Liver (tissue), 8 donors: ENCODE measurements at regions not wholly inside any gene's neighbourhood (a gene's known extent, or its start where the extent isn't known, plus 50 kb on each side); places are given as distances from the start of the nearest gene placed in this dataset.

Experiments used
- DNase-seq: peaks from one replicate; pipeline ENCODE4 v3.0.0-alpha.2; 2017; ENCODE audit warnings: low spot score
- H3K27ac ChIP-seq, 2 donors: one replicate each; pipeline ENCODE4 v1.7.0; 2013; ENCODE audit warnings: inconsistent platforms in 2 of 2, low read length in 2 of 2, control low read depth in 1 of 2, low read depth in 1 of 2, mild to moderate bottlenecking in 1 of 2
- H3K27me3 ChIP-seq, 4 donors: one replicate each; pipeline versions ENCODE4 v1.6.1 to v1.7.0; 2013; ENCODE audit warnings: low read length in 3 of 4, inconsistent platforms in 1 of 4, mild to moderate bottlenecking in 1 of 4, moderate library complexity in 1 of 4; ENCODE audit not compliant: control insufficient read depth in 4 of 4, insufficient read depth in 4 of 4
- H3K36me3 ChIP-seq, 4 donors: one replicate each; pipeline versions ENCODE4 v1.6.1 to v1.7.0; 2013; ENCODE audit warnings: low read length in 3 of 4, mild to moderate bottlenecking in 3 of 4, low read depth in 1 of 4, moderate library complexity in 1 of 4; ENCODE audit not compliant: control insufficient read depth in 4 of 4, insufficient read depth in 3 of 4
- H3K4me1 ChIP-seq, 4 donors: one replicate each; pipeline versions ENCODE4 v1.6.1 to v1.7.0; 2013; ENCODE audit warnings: low read length in 3 of 4, mild to moderate bottlenecking in 3 of 4, moderate library complexity in 1 of 4; ENCODE audit not compliant: control insufficient read depth in 4 of 4, insufficient read depth in 4 of 4
- H3K4me3 ChIP-seq, 3 donors: one replicate each; pipeline versions ENCODE4 v1.6.1 to v1.7.0; 2013; ENCODE audit warnings: low read length in 3 of 3, control low read depth in 1 of 3, low read depth in 1 of 3, mild to moderate bottlenecking in 1 of 3
- H3K9ac ChIP-seq, 2 donors: one replicate each; pipeline ENCODE4 v1.7.0; 2013; ENCODE audit warnings: low read length in 2 of 2, mild to moderate bottlenecking in 2 of 2, moderate library complexity in 2 of 2, control low read depth in 1 of 2, low read depth in 1 of 2
- H3K9me3 ChIP-seq, 4 donors: one replicate each; pipeline versions ENCODE4 v1.6.1 to v1.7.0; 2013; ENCODE audit warnings: low read length in 3 of 4; ENCODE audit not compliant: control insufficient read depth in 4 of 4
- CTCF ChIP-seq: fragments of 150-350 bp; IDR thresholded peaks from 2 replicates; pipeline ENCODE4 v1.5.1; 2017; ENCODE audit warnings: improper control_type of control experiment, low read depth, low read length; ENCODE audit not compliant: missing input control
- EGR1 ChIP-seq, 2 donors: IDR thresholded peaks; 2 replicates each; pipeline ENCODE4 v1.6.1; 2016 to 2018; ENCODE audit warnings: antibody characterized with exemption in 2 of 2, low read depth in 2 of 2
- FOXA1 ChIP-seq: IDR thresholded peaks from 2 replicates; pipeline ENCODE4 v1.6.1; 2016; ENCODE audit warnings: antibody characterized with exemption
- FOXA2 ChIP-seq: IDR thresholded peaks from 2 replicates; pipeline ENCODE4 v1.6.1; 2016; ENCODE audit warnings: antibody characterized with exemption
- GABPA ChIP-seq, 2 donors: IDR thresholded peaks in 1 of 2; conservative IDR thresholded peaks in 1 of 2; 2 replicates each; pipeline ENCODE4 v1.6.1; 2016; ENCODE audit warnings: antibody characterized with exemption in 2 of 2, mild to moderate bottlenecking in 1 of 2, moderate library complexity in 1 of 2
- HNF4A ChIP-seq, 2 donors: conservative IDR thresholded peaks; 2 replicates each; pipeline ENCODE4 v1.6.1; 2016; ENCODE audit warnings: antibody characterized with exemption in 2 of 2, mild to moderate bottlenecking in 2 of 2
- HNF4G ChIP-seq: IDR thresholded peaks from 2 replicates; pipeline ENCODE4 v1.6.1; 2016; ENCODE audit warnings: antibody characterized with exemption
- JUND ChIP-seq, 2 donors: IDR thresholded peaks; 2 replicates each; pipeline ENCODE4 v1.6.1; 2016; ENCODE audit warnings: antibody characterized with exemption in 2 of 2
- MAX ChIP-seq: IDR thresholded peaks from 2 replicates; pipeline ENCODE4 v1.6.1; 2016; ENCODE audit warnings: antibody characterized with exemption
- RAD21 ChIP-seq, 2 donors: IDR thresholded peaks; 2 replicates each; pipeline ENCODE4 v1.6.1; 2016; ENCODE audit warnings: antibody characterized with exemption in 2 of 2, mild to moderate bottlenecking in 2 of 2
- REST ChIP-seq: IDR thresholded peaks from 2 replicates; pipeline ENCODE4 v1.6.1; 2016; ENCODE audit warnings: antibody characterized with exemption, mild to moderate bottlenecking
- SP1 ChIP-seq: IDR thresholded peaks from 2 replicates; pipeline ENCODE4 v1.6.1; 2018; ENCODE audit warnings: antibody characterized with exemption, mild to moderate bottlenecking
- TAF1 ChIP-seq: conservative IDR thresholded peaks from 2 replicates; pipeline ENCODE4 v1.6.1; 2016; ENCODE audit warnings: antibody characterized with exemption, mild to moderate bottlenecking
- YY1 ChIP-seq: IDR thresholded peaks from 2 replicates; pipeline ENCODE4 v1.6.1; 2016; ENCODE audit warnings: antibody characterized with exemption, mild to moderate bottlenecking
- WGBS: extraction: QIAGEN DNeasy Blood & Tissue Kit; methylation state at CpG from one replicate; pipeline ENCODE4 v1.1.7; 2013; 5-methylcytosine and 5-hydroxymethylcytosine counted together
- TF ChIP-seq, protein P1 (sequence below): IDR thresholded peaks from 2 replicates; pipeline ENCODE4 v1.6.1; 2016; ENCODE audit warnings: antibody characterized with exemption
- donor health status: healthy.
- donor health status: healthy.
- donor health status: healthy.
- donor health status: healthy.
- donor health status: healthy.

- TF ChIP-seq FOXA2: no peak
- TF ChIP-seq FOXA1: no peak
- no peak for TF ChIP-seq CTCF
- TF ChIP-seq HNF4A (conservative IDR thresholded peaks at IDR 0.05): no peak
- no peak for TF ChIP-seq GABPA (IDR thresholded peaks at IDR 0.05 in 1 of 2, conservative IDR thresholded peaks at IDR 0.05 in 1 of 2)
- TF ChIP-seq, protein P1, sequence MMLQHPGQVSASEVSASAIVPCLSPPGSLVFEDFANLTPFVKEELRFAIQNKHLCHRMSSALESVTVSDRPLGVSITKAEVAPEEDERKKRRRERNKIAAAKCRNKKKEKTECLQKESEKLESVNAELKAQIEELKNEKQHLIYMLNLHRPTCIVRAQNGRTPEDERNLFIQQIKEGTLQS: no peak
- no peaks in the 10 kb centered on the region for H3K9me3 ChIP-seq
- no peak overlapping the region for H3K9ac ChIP-seq
- H3K27ac ChIP-seq: no peak overlapping the region
- H3K27me3 ChIP-seq: no peaks in the 10 kb centered on the region
- no peak for DNase-seq
- H3K4me3 ChIP-seq: no peak overlapping the region
- H3K36me3 ChIP-seq: no peaks in the 10 kb centered on the region
- 72% methylated on average over 1 of the region's 1 CpG for WGBS
- no peaks in the 10 kb centered on the region for H3K4me1 ChIP-seq
Observed at GRCh38 chr6:74312081-74312480, 616.1 kb downstream of the CD109 start.

- no peak overlapping the region for H3K9ac ChIP-seq
- H3K4me1 ChIP-seq: no peaks in the 10 kb centered on the region
- H3K27me3 ChIP-seq: no peaks in the 10 kb centered on the region
- TF ChIP-seq MAX (no peak), YY1 (no peak), CTCF (no peak), JUND (IDR thresholded peaks at IDR 0.05) (no peak), REST (no peak), SP1 (no peak), RAD21 (IDR thresholded peaks at IDR 0.05) (no peak), EGR1 (IDR thresholded peaks at IDR 0.05; ENCODE audit: low read depth in 2 of 2) (no peak), FOXA1 (no peak), HNF4A (conservative IDR thresholded peaks at IDR 0.05) (no peak), HNF4G (no peak), TAF1 (no peak), GABPA (IDR thresholded peaks at IDR 0.05 in 1 of 2, conservative IDR thresholded peaks at IDR 0.05 in 1 of 2) (no peak)
- TF ChIP-seq, protein P1: no peak
- 65% methylated on average over 2 of the region's 2 CpGs for WGBS
- no peaks in the 10 kb centered on the region for H3K36me3 ChIP-seq
- DNase-seq: no peak
- no peaks in the 10 kb centered on the region for H3K9me3 ChIP-seq
- no peak overlapping the region for H3K27ac ChIP-seq
- H3K4me3 ChIP-seq: no peak overlapping the region
Observed at GRCh38 chr6:74311431-74311830, 615.4 kb downstream of the CD109 start.
